ENCODE measurements at regions not wholly inside any gene's neighbourhood (a gene's known extent, or its start where the extent isn't known, plus 50 kb on each side); places are given as distances from the start of the nearest gene placed in this dataset.

DNA sequence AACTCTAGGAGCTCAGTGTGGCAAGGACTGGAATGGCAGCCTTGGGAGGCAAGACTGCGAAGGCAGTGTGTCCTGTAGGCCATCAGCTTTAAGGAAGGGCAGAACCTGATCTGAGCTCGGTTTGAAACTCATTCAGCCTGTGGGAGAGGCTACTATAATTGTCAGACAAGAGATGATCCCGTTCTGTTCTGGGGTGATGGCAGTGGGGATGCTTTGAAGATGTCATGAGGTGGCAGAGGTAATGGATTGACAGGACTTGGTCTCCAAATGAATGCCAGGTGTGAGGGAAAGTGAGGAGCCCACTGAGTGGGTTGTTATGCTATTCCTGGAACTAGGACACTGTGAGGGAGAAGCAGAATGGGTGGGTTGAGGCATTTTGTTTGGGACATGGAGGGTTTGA lies 144.9 kb downstream of the PJA1 start:
- Histone ChIP-seq H3K9me3 (ENCODE audit: control insufficient read depth, insufficient read depth, low read length) (no peaks in the 10 kb centered on the region), H3K27me3 (ENCODE audit: control insufficient read depth, low read length) (no peaks in the 10 kb centered on the region), H4K20me1 (ENCODE audit: control insufficient read depth, insufficient read depth, low read depth, low read length) (no peaks in the 10 kb centered on the region), H3K79me2 (ENCODE audit: control insufficient read depth, low read length) (no peaks in the 10 kb centered on the region), H3K9me2 (replicated peaks; ENCODE audit: control insufficient read depth, low read length) (no peaks in the 10 kb centered on the region), H3F3A (ENCODE audit: control insufficient read depth, insufficient read depth) (no peaks in the 10 kb centered on the region), H3K4me2 (ENCODE audit: low read length) (no peak overlapping the region), H3K36me3 (ENCODE audit: control insufficient read depth, low read length) (no peaks in the 10 kb centered on the region), H3K4me3 (ENCODE audit: low read length) (no peak overlapping the region), H3K27ac (ENCODE audit: low read depth, low read length) (no peak overlapping the region), H3K4me1 (ENCODE audit: control insufficient read depth, low read length) (no peaks in the 10 kb centered on the region)
- TF ChIP-seq CTCF (IDR thresholded peaks at IDR 0.05; ENCODE audit: low read depth, low read length, poor library complexity, severe bottlenecking) (no peak), EZH2phosphoT487 (IDR thresholded peaks at IDR 0.05; ENCODE audit: borderline replicate concordance, low read length) (no peak)

GRCh38 chrX:69019073-69019890 lies 146.0 kb downstream of the PJA1 start:
- no peaks in the 10 kb centered on the region for H3K9me3 ChIP-seq (ENCODE audit: control insufficient read depth, insufficient read depth, low read length)

DNA sequence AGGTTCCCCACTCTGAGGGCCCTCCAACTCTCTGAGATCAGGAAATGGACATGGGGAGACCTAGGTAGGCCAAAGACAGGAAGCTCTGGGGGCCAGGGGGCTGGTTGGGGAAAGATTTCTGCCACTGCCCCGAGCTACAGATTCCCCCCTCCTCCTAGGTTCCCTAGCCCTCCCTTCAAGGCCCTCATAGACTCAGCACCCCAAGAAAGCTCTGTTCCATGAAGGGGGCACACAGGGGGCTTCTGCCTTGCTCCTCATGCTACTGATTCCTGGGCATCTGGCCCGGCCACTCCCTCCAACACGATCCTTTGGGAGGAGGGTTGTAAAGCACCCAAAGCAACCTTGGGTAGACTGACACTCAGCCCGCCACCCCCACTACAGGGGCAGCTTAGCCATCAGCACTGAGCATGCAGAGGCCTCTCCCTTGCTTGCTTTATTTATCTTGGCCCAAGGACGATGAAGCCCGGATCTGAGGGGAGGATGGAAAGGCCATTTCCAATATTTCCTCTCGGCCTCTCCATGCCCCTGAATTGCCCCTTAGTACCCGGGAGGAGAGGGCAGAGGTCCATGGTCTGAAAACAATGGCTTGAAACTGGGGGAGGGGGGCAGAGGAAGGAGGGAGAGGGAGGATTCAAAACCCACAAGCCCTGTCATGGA lies 146.7 kb downstream of the PJA1 start:
- H3K4me2 ChIP-seq (ENCODE audit: low read length) = no peak overlapping the region
- no peaks in the 10 kb centered on the region for H3K79me2 ChIP-seq (ENCODE audit: control insufficient read depth, low read length)
- H3K4me3 ChIP-seq (ENCODE audit: low read length) = no peak overlapping the region
- no peaks in the 10 kb centered on the region for H3F3A ChIP-seq (ENCODE audit: control insufficient read depth, insufficient read depth)
- no peaks in the 10 kb centered on the region for H3K9me3 ChIP-seq (ENCODE audit: control insufficient read depth, insufficient read depth, low read length)
- H3K9me2 ChIP-seq (replicated peaks; ENCODE audit: control insufficient read depth, low read length) = no peaks in the 10 kb centered on the region
- H4K20me1 ChIP-seq (ENCODE audit: control insufficient read depth, insufficient read depth, low read depth, low read length) = no peaks in the 10 kb centered on the region
- TF ChIP-seq CTCF (IDR thresholded peaks at IDR 0.05; ENCODE audit: low read depth, low read length, poor library complexity, severe bottlenecking) = no peak
- TF ChIP-seq EZH2phosphoT487 (IDR thresholded peaks at IDR 0.05; ENCODE audit: borderline replicate concordance, low read length) = no peak
- no peaks in the 10 kb centered on the region for H3K36me3 ChIP-seq (ENCODE audit: control insufficient read depth, low read length)
- H3K4me1 ChIP-seq (ENCODE audit: control insufficient read depth, low read length) = no peaks in the 10 kb centered on the region
- H3K27me3 ChIP-seq (ENCODE audit: control insufficient read depth, low read length) = no peaks in the 10 kb centered on the region
- no peak overlapping the region for H3K27ac ChIP-seq (ENCODE audit: low read depth, low read length)

More at GRCh38 chrX:69019073-69019890, 146.0 kb downstream of the PJA1 start:
- TF ChIP-seq CTCF (IDR thresholded peaks at IDR 0.05; ENCODE audit: low read depth, low read length, poor library complexity, severe bottlenecking) = no peak
- TF ChIP-seq EZH2phosphoT487 (IDR thresholded peaks at IDR 0.05; ENCODE audit: borderline replicate concordance, low read length) = no peak
- Histone ChIP-seq H3K27me3 (ENCODE audit: control insufficient read depth, low read length) (no peaks in the 10 kb centered on the region), H3K9me2 (replicated peaks; ENCODE audit: control insufficient read depth, low read length) (no peaks in the 10 kb centered on the region), H3K4me3 (ENCODE audit: low read length) (no peak overlapping the region), H3K4me2 (ENCODE audit: low read length) (no peak overlapping the region), H3K27ac (ENCODE audit: low read depth, low read length) (no peak overlapping the region), H3K36me3 (ENCODE audit: control insufficient read depth, low read length) (no peaks in the 10 kb centered on the region), H3F3A (ENCODE audit: control insufficient read depth, insufficient read depth) (no peaks in the 10 kb centered on the region), H3K79me2 (ENCODE audit: control insufficient read depth, low read length) (no peaks in the 10 kb centered on the region), H3K4me1 (ENCODE audit: control insufficient read depth, low read length) (no peaks in the 10 kb centered on the region), H4K20me1 (ENCODE audit: control insufficient read depth, insufficient read depth, low read depth, low read length) (no peaks in the 10 kb centered on the region)

Data from DOHH2 (cell line).